ENCODE measurements at regions not wholly inside any gene's neighbourhood (a gene's known extent, or its start where the extent isn't known, plus 50 kb on each side); places are given as distances from the start of the nearest gene placed in this dataset.

- TF ChIP-seq CTCF (IDR thresholded peaks at IDR 0.05) (no peak), POLR2A (IDR thresholded peaks at IDR 0.05) (no peak), EP300 (IDR thresholded peaks at IDR 0.05) (no peak)
Observed at GRCh38 chr21:15333136-15333710, 268.4 kb upstream of the NRIP1 start.
